HG03039 (cell line): ENCODE measurements at regions not wholly inside any gene's neighbourhood (a gene's known extent, or its start where the extent isn't known, plus 50 kb on each side); places are given as distances from the start of the nearest gene placed in this dataset.

Experiments
- ATAC-seq: cut with Tn5 transposase; IDR thresholded peaks from one replicate; pipeline ENCODE4 v1.9.1; 2021; ENCODE audit warnings: mild to moderate bottlenecking, moderate library complexity; ENCODE audit not compliant: unreplicated experiment

GRCh38 chr4:57287687-57288604 lies 177.8 kb upstream of the IGFBP7 start:
- ATAC-seq = no peak

- ATAC-seq = no peak
Observed at GRCh38 chr4:57282933-57283310, 172.7 kb upstream of the IGFBP7 start.

GRCh38 chr4:57280481-57280880 lies 170.3 kb upstream of the IGFBP7 start:
- ATAC-seq = no peak

- ATAC-seq = no peak
Observed at GRCh38 chr4:57278780-57279179, 168.6 kb upstream of the IGFBP7 start.

GRCh38 chr4:57274082-57274481 lies 163.9 kb upstream of the IGFBP7 start:
- no peak for ATAC-seq

GRCh38 chr4:57270346-57270745 lies 160.2 kb upstream of the IGFBP7 start:
- no peak for ATAC-seq

GRCh38 chr4:57265831-57266582 lies 155.8 kb upstream of the IGFBP7 start:
- ATAC-seq = no peak

GRCh38 chr4:57254754-57255153 lies 144.6 kb upstream of the IGFBP7 start:
- ATAC-seq = no peak

GRCh38 chr4:57249083-57249482 lies 138.9 kb upstream of the IGFBP7 start:
- no peak for ATAC-seq

GRCh38 chr4:57243076-57243475 lies 132.9 kb upstream of the IGFBP7 start:
- no peak for ATAC-seq

- no peak for ATAC-seq
Observed at GRCh38 chr4:57234252-57234775, 124.1 kb upstream of the IGFBP7 start.

- no peak for ATAC-seq
Observed at GRCh38 chr4:57233386-57233785, 123.2 kb upstream of the IGFBP7 start.

GRCh38 chr4:57231781-57232180 lies 121.6 kb upstream of the IGFBP7 start:
- no peak for ATAC-seq

- no peak for ATAC-seq
Observed at GRCh38 chr4:57220734-57221133, 110.5 kb upstream of the IGFBP7 start.

GRCh38 chr4:57220172-57220571 lies 110.0 kb upstream of the IGFBP7 start:
- ATAC-seq = no peak

GRCh38 chr4:57219431-57219830 lies 109.2 kb upstream of the IGFBP7 start:
- no peak for ATAC-seq

GRCh38 chr4:57214654-57215411 lies 104.6 kb upstream of the IGFBP7 start:
- no peak for ATAC-seq

- no peak for ATAC-seq
Observed at GRCh38 chr4:57211131-57211530, 100.9 kb upstream of the IGFBP7 start.

- no peak for ATAC-seq
Observed at GRCh38 chr4:57206172-57206571, 96.0 kb upstream of the IGFBP7 start.

- ATAC-seq = no peak
Observed at GRCh38 chr4:57205580-57205979, 95.4 kb upstream of the IGFBP7 start.

GRCh38 chr4:57200799-57201327 lies 90.7 kb upstream of the IGFBP7 start:
- ATAC-seq = no peak
